ENCODE measurements at regions not wholly inside any gene's neighbourhood (a gene's known extent, or its start where the extent isn't known, plus 50 kb on each side); places are given as distances from the start of the nearest gene placed in this dataset.

DNA sequence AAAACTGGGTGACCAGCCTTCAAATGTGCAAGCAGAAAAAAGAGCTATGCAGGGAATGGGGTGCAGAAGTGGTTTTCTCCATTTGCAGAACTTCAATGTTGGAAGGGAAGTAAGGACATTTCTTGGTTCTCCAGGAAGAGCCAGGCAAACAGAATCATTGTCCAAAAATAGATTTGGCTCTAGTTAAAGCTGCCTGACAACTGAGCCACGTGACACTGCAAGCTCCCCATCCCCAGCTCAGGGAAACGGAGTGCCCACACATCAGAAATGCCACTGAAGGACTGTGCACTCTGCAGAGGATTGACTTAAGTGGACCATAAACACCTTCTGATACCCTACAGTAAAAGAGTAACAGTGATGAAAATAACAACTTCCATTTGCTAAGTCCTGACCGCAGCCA, 195.6 kb upstream of the NSMCE3 start:
- ChIA-PET CTCF (ENCODE audit: partially characterized antibody) (interaction anchor here (1.0 kb wide), 1 partner anchor 14 kb away, joined by 3 read pairs; no protein-coding TSS in a partner anchor), POLR2A (ENCODE audit: partially characterized antibody) (no interaction called here)
- Histone ChIP-seq H2AK5ac (ENCODE audit: low read depth, low read length) (no peak overlapping the region), H3K56ac (replicated peaks; ENCODE audit: insufficient read length, low read depth, low read length) (no peak overlapping the region), H2BK15ac (ENCODE audit: low read length) (no peak overlapping the region), H3K23me2 (ENCODE audit: low read depth, low read length) (no peaks in the 10 kb centered on the region), H3K23ac (ENCODE audit: insufficient read length) (no peak overlapping the region), H3K9me3 (ENCODE audit: insufficient read depth in 2 of 2, low read depth in 1 of 2, low read length in 1 of 2) (no peaks in the 10 kb centered on the region), H2BK5ac (ENCODE audit: low read depth, low read length) (no peak overlapping the region), H3K4ac (replicated peaks; ENCODE audit: insufficient read length, low read depth, low read length) (no peak overlapping the region), H3K27ac (ENCODE audit: low read depth, low read length) (no peak overlapping the region), H2BK120ac (replicated peaks; ENCODE audit: low read depth, low read length) (no peak overlapping the region), H3K4me2 (ENCODE audit: insufficient read depth in 1 of 2, low read depth in 2 of 2, low read length in 2 of 2) (no peak overlapping the region), H4K20me1 (replicated peaks in 1 of 2; ENCODE audit: control insufficient read depth in 1 of 2, insufficient read depth in 2 of 2, low read length in 2 of 2) (peaks cover 0 to 2% of the 10 kb centered on the region in 2 experiments), H3K79me1 (ENCODE audit: low read depth, low read length) (peaks cover 2% of the 10 kb centered on the region; the same call in 1 of the 2 replicates), H4K5ac (ENCODE audit: insufficient read length, low read depth, low read length) (no peak overlapping the region), H3K18ac (ENCODE audit: extremely low read depth, low read length) (no peak overlapping the region), H4K8ac (ENCODE audit: extremely low read depth, insufficient read depth, low read length) (no peak overlapping the region), H2AFZ (ENCODE audit: low read length) (no peak overlapping the region), H3K36me3 (ENCODE audit: control insufficient read depth in 2 of 4, insufficient read depth in 4 of 4, low read length in 3 of 4) (no peaks in the 10 kb centered on the region), H3K79me2 (ENCODE audit: control insufficient read depth in 1 of 2, insufficient read depth in 2 of 2, low read length in 2 of 2) (no peaks in the 10 kb centered on the region; a peak in 1 of 4 replicates), H2BK12ac (ENCODE audit: low read depth, low read length) (no peak overlapping the region), H2BK20ac (ENCODE audit: low read length) (no peak overlapping the region), H3K9ac (replicated peaks in 1 of 4; ENCODE audit: extremely low read depth in 1 of 4, low read depth in 3 of 4, low read length in 3 of 4) (no peak overlapping the region), H3K4me3 (ENCODE audit: extremely low read depth in 1 of 4, insufficient read depth in 2 of 4, low read depth in 3 of 4, low read length in 4 of 4) (no peak overlapping the region), H4K91ac (replicated peaks; ENCODE audit: insufficient read length, low read length) (no peak overlapping the region), H3K27me3 (replicated peaks in 1 of 4; ENCODE audit: control insufficient read depth in 3 of 4, extremely low read depth in 1 of 4, insufficient read depth in 3 of 4, low read length in 3 of 4) (no peaks in the 10 kb centered on the region), H3K14ac (ENCODE audit: insufficient read length) (no peak overlapping the region), H3K4me1 (replicated peaks in 1 of 4; ENCODE audit: control insufficient read depth in 3 of 4, insufficient read depth in 4 of 4, low read length in 3 of 4) (peaks cover 0 to 2% (median 0%) of the 10 kb centered on the region in 4 experiments; a peak in 3 of 7 replicates)
- FAIRE-seq (no peak), DNase-seq (ENCODE audit: low read depth in 1 of 2, low spot score in 2 of 2) (no peak)
- no peak for TF ChIP-seq POLR2A (IDR thresholded peaks at IDR 0.05; ENCODE audit: control extremely low read depth in 1 of 2, low read depth in 2 of 2, low read length in 2 of 2)
- no peak for TF ChIP-seq GTF2F1 (IDR thresholded peaks at IDR 0.05; ENCODE audit: borderline replicate concordance, low read depth, low read length)
- TF ChIP-seq, protein P1, sequence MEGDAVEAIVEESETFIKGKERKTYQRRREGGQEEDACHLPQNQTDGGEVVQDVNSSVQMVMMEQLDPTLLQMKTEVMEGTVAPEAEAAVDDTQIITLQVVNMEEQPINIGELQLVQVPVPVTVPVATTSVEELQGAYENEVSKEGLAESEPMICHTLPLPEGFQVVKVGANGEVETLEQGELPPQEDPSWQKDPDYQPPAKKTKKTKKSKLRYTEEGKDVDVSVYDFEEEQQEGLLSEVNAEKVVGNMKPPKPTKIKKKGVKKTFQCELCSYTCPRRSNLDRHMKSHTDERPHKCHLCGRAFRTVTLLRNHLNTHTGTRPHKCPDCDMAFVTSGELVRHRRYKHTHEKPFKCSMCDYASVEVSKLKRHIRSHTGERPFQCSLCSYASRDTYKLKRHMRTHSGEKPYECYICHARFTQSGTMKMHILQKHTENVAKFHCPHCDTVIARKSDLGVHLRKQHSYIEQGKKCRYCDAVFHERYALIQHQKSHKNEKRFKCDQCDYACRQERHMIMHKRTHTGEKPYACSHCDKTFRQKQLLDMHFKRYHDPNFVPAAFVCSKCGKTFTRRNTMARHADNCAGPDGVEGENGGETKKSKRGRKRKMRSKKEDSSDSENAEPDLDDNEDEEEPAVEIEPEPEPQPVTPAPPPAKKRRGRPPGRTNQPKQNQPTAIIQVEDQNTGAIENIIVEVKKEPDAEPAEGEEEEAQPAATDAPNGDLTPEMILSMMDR (IDR thresholded peaks at IDR 0.05; ENCODE audit: control extremely low read depth in 1 of 3, insufficient read depth in 1 of 3, low read depth in 1 of 3, low read length in 3 of 3), result no peak
- no peak for TF ChIP-seq RNF2 (IDR thresholded peaks at IDR 0.05; ENCODE audit: borderline replicate concordance, low read depth, low read length, missing control alignments, poor library complexity, severe bottlenecking)
- no peak for TF ChIP-seq SIRT6 (IDR thresholded peaks at IDR 0.05; ENCODE audit: low read length)
- TF ChIP-seq, protein P2, sequence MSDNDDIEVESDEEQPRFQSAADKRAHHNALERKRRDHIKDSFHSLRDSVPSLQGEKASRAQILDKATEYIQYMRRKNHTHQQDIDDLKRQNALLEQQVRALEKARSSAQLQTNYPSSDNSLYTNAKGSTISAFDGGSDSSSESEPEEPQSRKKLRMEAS (IDR thresholded peaks at IDR 0.05), result no peak
- 95% methylated on average over 3 of the region's 3 CpGs; no CpG with 5 or more reads in 1 of the 2 experiments for whole genome bisulfite sequencing, 2 experiments (ENCODE audit: extremely low coverage in 1 of 2, insufficient coverage in 1 of 2, insufficient read length in 1 of 2, insufficient replicate concordance in 2 of 2, low coverage in 1 of 2, low lambda C conversion rate in 2 of 2, missing lambda C conversion rate in 1 of 2)

Measured in H1 (cell line).